ENCODE measurements at regions not wholly inside any gene's neighbourhood (a gene's known extent, or its start where the extent isn't known, plus 50 kb on each side); places are given as distances from the start of the nearest gene placed in this dataset.

GRCh38 chr20:40472905-40473304, 216.1 kb downstream of the MAFB start:
- Histone ChIP-seq H3K4me3 (no peak overlapping the region), H3K9me3 (no peaks in the 10 kb centered on the region), H3K27me3 (no peaks in the 10 kb centered on the region), H3K36me3 (no peaks in the 10 kb centered on the region), H3K4me1 (ENCODE audit: insufficient read depth) (peaks cover 8% of the 10 kb centered on the region), H3K27ac (no peak overlapping the region)
- DNase-seq = no peak
- intact Hi-C loops (cut with DNase I) = no loop called here
- WGBS, 3 donors = 79 to 94% (median 88%) methylated on average over 1 of the region's 1 CpG
- TF ChIP-seq POLR2A (IDR thresholded peaks at IDR 0.05) = no peak
- no peak for TF ChIP-seq EP300 (IDR thresholded peaks at IDR 0.05)
- no peak for TF ChIP-seq CTCF (IDR thresholded peaks at IDR 0.05)

- H3K27ac ChIP-seq = no peak overlapping the region
- H3K36me3 ChIP-seq = no peaks in the 10 kb centered on the region
- TF ChIP-seq EP300 (IDR thresholded peaks at IDR 0.05) = no peak
- no peak for TF ChIP-seq POLR2A (IDR thresholded peaks at IDR 0.05)
- no peak for TF ChIP-seq CTCF (IDR thresholded peaks at IDR 0.05)
- WGBS, 3 donors = 86 to 90% (median 89%) methylated on average over 4 of the region's 4 CpGs
- H3K4me1 ChIP-seq (ENCODE audit: insufficient read depth) = peaks cover 8% of the 10 kb centered on the region
- H3K4me3 ChIP-seq = no peak overlapping the region
- H3K27me3 ChIP-seq = no peaks in the 10 kb centered on the region
- no peaks in the 10 kb centered on the region for H3K9me3 ChIP-seq
- intact Hi-C loops (cut with DNase I) = no loop called here
- no peak for DNase-seq
These were observed 217.8 kb downstream of the MAFB start for GRCh38 chr20:40471261-40471629.

- whole genome bisulfite sequencing, 3 donors = 48 to 50% (median 50%) methylated on average over 14 of the region's 14 CpGs
- DNase-seq = peak in 2 of 5 donors; percentile 27 to 38
- Histone ChIP-seq H3K27ac (no peak overlapping the region), H3K9me3 (no peaks in the 10 kb centered on the region), H3K4me1 (ENCODE audit: insufficient read depth) (peaks cover 8% of the 10 kb centered on the region), H3K27me3 (no peaks in the 10 kb centered on the region), H3K4me3 (no peak overlapping the region), H3K36me3 (no peaks in the 10 kb centered on the region)
- TF ChIP-seq EP300 (IDR thresholded peaks at IDR 0.05) = no peak
- TF ChIP-seq CTCF (IDR thresholded peaks at IDR 0.05) = no peak
- no peak for TF ChIP-seq POLR2A (IDR thresholded peaks at IDR 0.05)
- intact Hi-C loops (cut with DNase I) = no loop called here
These were observed 218.4 kb downstream of the MAFB start for GRCh38 chr20:40470445-40471260.

GRCh38 chr20:40468759-40469158, 220.3 kb downstream of the MAFB start:
- Histone ChIP-seq H3K36me3 (no peaks in the 10 kb centered on the region), H3K9me3 (no peaks in the 10 kb centered on the region), H3K27me3 (no peaks in the 10 kb centered on the region), H3K27ac (no peak overlapping the region), H3K4me3 (no peak overlapping the region), H3K4me1 (ENCODE audit: insufficient read depth) (peaks cover 8% of the 10 kb centered on the region)
- intact Hi-C loops (cut with DNase I) = no loop called here
- DNase-seq = no peak
- TF ChIP-seq POLR2A (IDR thresholded peaks at IDR 0.05) (no peak), CTCF (IDR thresholded peaks at IDR 0.05) (no peak), EP300 (IDR thresholded peaks at IDR 0.05) (no peak)
- WGBS, 3 donors = 83 to 86% (median 84%) methylated on average over 3 of the region's 3 CpGs

Data from ovary (tissue), 7 donors.